ENCODE measurements at regions not wholly inside any gene's neighbourhood (a gene's known extent, or its start where the extent isn't known, plus 50 kb on each side); places are given as distances from the start of the nearest gene placed in this dataset.

DNA sequence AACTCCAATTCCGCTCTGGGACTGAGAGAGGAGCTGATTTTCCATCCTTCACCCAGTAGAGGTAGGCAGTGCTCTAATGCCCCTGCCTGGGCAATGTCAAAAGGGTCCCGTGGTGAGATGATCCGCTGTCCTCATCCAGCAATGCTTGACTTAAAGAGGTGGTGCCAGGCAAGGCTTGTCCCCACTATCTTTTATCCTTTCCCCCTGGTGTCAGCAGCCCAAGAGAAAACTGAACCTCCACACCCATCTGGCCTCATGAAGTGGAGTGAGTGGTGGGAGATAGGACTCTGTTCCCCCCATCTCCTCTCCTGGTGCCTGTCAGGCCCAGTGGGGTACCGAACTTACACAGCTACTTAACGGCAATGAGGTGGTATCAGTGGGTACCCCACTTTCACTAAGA lies 107.1 kb downstream of the ABHD5 start:
- TF ChIP-seq, protein P1, sequence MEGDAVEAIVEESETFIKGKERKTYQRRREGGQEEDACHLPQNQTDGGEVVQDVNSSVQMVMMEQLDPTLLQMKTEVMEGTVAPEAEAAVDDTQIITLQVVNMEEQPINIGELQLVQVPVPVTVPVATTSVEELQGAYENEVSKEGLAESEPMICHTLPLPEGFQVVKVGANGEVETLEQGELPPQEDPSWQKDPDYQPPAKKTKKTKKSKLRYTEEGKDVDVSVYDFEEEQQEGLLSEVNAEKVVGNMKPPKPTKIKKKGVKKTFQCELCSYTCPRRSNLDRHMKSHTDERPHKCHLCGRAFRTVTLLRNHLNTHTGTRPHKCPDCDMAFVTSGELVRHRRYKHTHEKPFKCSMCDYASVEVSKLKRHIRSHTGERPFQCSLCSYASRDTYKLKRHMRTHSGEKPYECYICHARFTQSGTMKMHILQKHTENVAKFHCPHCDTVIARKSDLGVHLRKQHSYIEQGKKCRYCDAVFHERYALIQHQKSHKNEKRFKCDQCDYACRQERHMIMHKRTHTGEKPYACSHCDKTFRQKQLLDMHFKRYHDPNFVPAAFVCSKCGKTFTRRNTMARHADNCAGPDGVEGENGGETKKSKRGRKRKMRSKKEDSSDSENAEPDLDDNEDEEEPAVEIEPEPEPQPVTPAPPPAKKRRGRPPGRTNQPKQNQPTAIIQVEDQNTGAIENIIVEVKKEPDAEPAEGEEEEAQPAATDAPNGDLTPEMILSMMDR (conservative IDR thresholded peaks at IDR 0.05; ENCODE audit: low read length) = no peak
- no peak for TF ChIP-seq EZH2phosphoT487 (IDR thresholded peaks at IDR 0.05; ENCODE audit: borderline replicate concordance)

Data from Loucy (cell line).